BLaER1 (cell line): ENCODE measurements at regions not wholly inside any gene's neighbourhood (a gene's known extent, or its start where the extent isn't known, plus 50 kb on each side); places are given as distances from the start of the nearest gene placed in this dataset.

Experiments
- H3K27ac ChIP-seq: shearing (Covaris generic); formaldehyde crosslinking; 2 replicates; pipeline ENCODE4 v1.8.1; 2022
- H3K27me3 ChIP-seq: shearing (Covaris generic); formaldehyde crosslinking; 2 replicates; pipeline ENCODE4 v1.8.1; 2022
- H3K36me3 ChIP-seq: shearing (Covaris generic); formaldehyde crosslinking; 2 replicates; pipeline ENCODE4 v1.8.1; 2022
- H3K4me1 ChIP-seq: shearing (Covaris generic); formaldehyde crosslinking; 2 replicates; pipeline ENCODE4 v1.8.1; 2022
- H3K4me2 ChIP-seq: shearing (Covaris generic); formaldehyde crosslinking; 2 replicates; pipeline ENCODE4 v1.8.1; 2022
- H3K4me3 ChIP-seq: shearing (Covaris generic); formaldehyde crosslinking; 2 replicates; pipeline ENCODE4 v1.8.1; 2022
- H3K9ac ChIP-seq: shearing (Covaris generic); formaldehyde crosslinking; 2 replicates; pipeline ENCODE4 v1.8.1; 2022
- H3K9me3 ChIP-seq: shearing (Covaris generic); formaldehyde crosslinking; 2 replicates; pipeline ENCODE4 v1.8.1; 2022
- H4K20me1 ChIP-seq: shearing (Covaris generic); formaldehyde crosslinking; 2 replicates; pipeline ENCODE4 v1.8.1; 2022
- Cebpa-rat ChIP-seq: shearing (Covaris generic); IDR thresholded peaks from 2 replicates; pipeline ENCODE4 v1.8.1; 2022

DNA sequence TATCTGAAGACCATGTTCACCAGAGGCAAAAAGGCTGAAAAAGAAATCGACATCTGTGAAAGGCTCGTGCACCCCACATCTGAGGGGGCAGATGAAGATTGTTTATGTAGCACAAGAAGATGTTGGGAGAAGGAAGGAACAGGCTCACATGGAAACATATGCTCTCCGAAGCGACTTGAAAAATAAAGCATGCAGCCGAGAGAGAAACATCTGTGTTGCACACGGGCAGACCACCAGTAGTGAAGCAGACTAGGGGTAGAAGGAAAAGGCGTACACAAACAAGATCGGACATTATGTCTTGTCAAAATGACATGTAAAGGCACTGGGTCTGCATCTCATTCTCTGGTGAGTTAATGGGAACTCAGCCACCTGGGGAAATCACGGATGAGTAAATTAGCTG is 356.5 kb downstream of the ZIC4 start:
- no peak overlapping the region for H3K4me3 ChIP-seq

DNA sequence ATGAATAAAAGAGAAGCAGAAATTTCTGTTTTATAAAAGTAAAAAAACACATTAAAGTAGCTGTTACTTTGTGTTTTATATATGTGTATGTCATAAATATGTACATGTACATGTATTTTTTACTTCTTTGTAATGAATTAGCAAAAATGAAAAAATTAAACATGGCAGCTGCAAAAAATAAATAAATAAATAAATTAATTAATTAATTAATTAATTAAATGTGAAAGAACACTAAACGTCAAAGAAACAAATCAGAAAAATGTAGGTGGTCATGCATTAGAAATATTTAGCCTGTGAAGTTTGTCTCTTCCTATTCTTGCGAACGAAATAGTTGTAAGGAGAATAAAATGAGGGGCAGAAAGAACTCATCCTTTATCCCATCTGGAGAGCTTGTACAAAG is 357.0 kb downstream of the ZIC4 start:
- Histone ChIP-seq H3K4me3 (no peak overlapping the region), H3K27me3 (no peaks in the 10 kb centered on the region), H3K4me1 (no peaks in the 10 kb centered on the region), H3K4me2 (no peak overlapping the region), H3K9me3 (no peaks in the 10 kb centered on the region), H4K20me1 (no peaks in the 10 kb centered on the region), H3K36me3 (no peaks in the 10 kb centered on the region), H3K9ac (no peak overlapping the region), H3K27ac (no peak overlapping the region)
- no peak for TF ChIP-seq Cebpa-rat

More for the DNA sequence above, 356.5 kb downstream of the ZIC4 start:
- TF ChIP-seq Cebpa-rat, result no peak
- H3K27me3 ChIP-seq, result no peaks in the 10 kb centered on the region
- no peaks in the 10 kb centered on the region for H3K9me3 ChIP-seq
- no peaks in the 10 kb centered on the region for H4K20me1 ChIP-seq
- H3K36me3 ChIP-seq, result no peaks in the 10 kb centered on the region
- no peak overlapping the region for H3K9ac ChIP-seq
- H3K4me1 ChIP-seq, result no peaks in the 10 kb centered on the region
- H3K27ac ChIP-seq, result no peak overlapping the region
- H3K4me2 ChIP-seq, result no peak overlapping the region

DNA sequence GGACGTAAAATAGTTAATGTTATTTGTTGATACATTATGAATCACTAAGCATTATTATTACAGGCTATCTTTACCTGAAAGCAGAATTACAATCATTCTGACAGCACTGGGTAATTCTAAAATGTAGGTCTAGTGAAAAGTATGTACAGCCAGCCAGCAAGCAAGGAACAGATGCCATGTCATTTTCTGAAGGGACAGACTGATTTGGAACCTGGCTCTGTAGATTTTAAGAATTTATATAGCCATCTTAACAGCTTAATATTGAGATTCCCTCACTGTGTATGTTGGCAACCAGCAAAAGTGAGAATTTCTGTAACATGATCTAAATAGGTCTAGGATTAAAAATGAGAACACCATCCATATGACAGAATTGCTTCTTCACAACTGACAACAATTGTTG is 359.4 kb downstream of the ZIC4 start:
- H3K27me3 ChIP-seq, result no peaks in the 10 kb centered on the region
- H3K9me3 ChIP-seq, result no peaks in the 10 kb centered on the region
- H3K4me1 ChIP-seq, result no peaks in the 10 kb centered on the region
- no peak for TF ChIP-seq Cebpa-rat
- H3K27ac ChIP-seq, result no peak overlapping the region
- no peak overlapping the region for H3K4me2 ChIP-seq
- H3K36me3 ChIP-seq, result no peaks in the 10 kb centered on the region
- no peaks in the 10 kb centered on the region for H4K20me1 ChIP-seq
- H3K4me3 ChIP-seq, result no peak overlapping the region
- no peak overlapping the region for H3K9ac ChIP-seq

DNA sequence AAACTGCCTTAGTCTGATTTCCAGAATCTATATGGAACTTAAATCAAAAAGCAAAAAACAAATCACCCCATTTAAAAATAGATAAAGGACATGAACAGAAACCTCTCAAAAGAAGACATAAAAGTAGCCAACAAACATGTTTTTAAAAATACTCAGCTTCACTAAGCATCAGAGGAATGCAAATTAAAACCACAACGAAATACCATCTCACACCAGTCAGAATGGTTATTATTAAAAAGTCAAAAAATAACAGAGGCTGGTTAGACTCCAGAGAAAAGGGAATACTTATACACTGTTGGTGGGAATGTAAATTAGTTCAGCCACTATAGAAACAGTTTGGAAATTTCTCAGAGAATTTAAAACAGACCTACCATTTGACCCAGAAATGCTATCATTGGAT is 367.9 kb downstream of the ZIC4 start:
- Histone ChIP-seq H3K4me3 (no peak overlapping the region), H3K27ac (no peak overlapping the region), H3K9me3 (no peaks in the 10 kb centered on the region), H3K27me3 (no peaks in the 10 kb centered on the region), H3K4me1 (no peaks in the 10 kb centered on the region), H4K20me1 (no peaks in the 10 kb centered on the region), H3K4me2 (no peak overlapping the region), H3K9ac (no peak overlapping the region), H3K36me3 (no peaks in the 10 kb centered on the region)
- TF ChIP-seq Cebpa-rat, result no peak

DNA sequence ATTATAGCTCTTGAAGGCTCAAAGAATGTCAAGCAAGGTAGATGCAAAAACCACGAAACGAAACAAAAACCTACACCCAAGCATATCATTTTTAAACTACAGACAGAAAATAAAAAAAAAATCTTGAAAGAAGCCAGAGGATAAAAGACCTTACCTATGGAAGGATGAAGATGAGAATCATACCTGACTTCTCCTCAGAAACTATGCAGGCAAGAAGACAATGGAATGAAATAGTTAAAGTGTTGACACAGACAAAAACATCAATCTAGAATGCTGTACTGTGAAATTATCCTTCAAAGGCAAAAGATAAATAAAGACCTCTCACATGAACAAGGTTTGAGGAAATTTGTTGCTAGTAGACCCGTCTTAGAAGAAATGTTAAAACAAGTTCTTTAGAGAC is 372.0 kb downstream of the ZIC4 start:
- Histone ChIP-seq H3K4me3 (no peak overlapping the region), H3K27me3 (no peaks in the 10 kb centered on the region), H3K4me1 (no peaks in the 10 kb centered on the region), H3K36me3 (no peaks in the 10 kb centered on the region), H3K27ac (no peak overlapping the region), H3K9ac (no peak overlapping the region), H3K4me2 (no peak overlapping the region), H3K9me3 (no peaks in the 10 kb centered on the region), H4K20me1 (no peaks in the 10 kb centered on the region)
- no peak for TF ChIP-seq Cebpa-rat

DNA sequence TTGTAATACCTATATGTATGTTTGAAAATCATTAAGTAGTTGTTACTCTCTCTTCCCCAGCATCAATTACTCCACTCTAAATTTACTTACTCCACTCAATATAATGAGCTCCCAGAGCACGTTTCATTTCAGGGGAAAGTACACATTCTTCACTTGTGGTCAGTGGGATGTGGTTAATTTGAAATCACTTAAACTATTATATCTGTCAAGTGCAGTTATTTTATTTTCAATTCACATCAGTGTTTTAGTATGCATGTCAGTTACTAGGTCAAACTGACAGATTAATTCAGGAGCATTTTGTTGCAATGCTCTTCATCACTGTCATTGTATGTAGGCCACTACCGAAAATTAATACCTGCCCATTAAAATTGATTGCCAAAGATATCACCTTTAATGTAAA is 376.1 kb downstream of the ZIC4 start:
- no peak overlapping the region for H3K27ac ChIP-seq
- no peak overlapping the region for H3K4me3 ChIP-seq
- H3K9me3 ChIP-seq, result no peaks in the 10 kb centered on the region
- H3K36me3 ChIP-seq, result no peaks in the 10 kb centered on the region
- no peaks in the 10 kb centered on the region for H3K4me1 ChIP-seq
- H3K9ac ChIP-seq, result no peak overlapping the region
- no peak overlapping the region for H3K4me2 ChIP-seq
- TF ChIP-seq Cebpa-rat, result no peak
- no peaks in the 10 kb centered on the region for H4K20me1 ChIP-seq
- no peaks in the 10 kb centered on the region for H3K27me3 ChIP-seq

DNA sequence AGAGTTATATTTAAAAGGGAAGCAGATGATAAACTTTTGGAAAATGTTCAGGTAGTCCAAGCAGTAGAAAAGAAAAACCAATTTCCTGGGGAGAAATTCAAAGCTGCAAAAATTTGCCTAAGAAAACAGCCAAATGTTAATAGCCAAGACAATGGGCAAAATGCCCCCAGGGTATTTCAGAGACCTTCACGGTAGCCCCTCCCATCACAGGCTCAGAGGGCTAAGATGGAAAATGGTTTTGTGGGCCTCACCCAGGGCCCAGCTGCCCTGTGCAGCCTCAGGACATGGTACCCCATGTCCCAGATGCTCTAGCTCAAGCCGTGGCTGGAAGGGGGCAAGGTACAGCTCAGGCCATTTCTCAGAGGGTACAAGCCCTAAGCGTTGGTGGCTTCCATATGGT is 391.0 kb downstream of the ZIC4 start:
- Histone ChIP-seq H3K4me3 (no peak overlapping the region), H3K9ac (no peak overlapping the region), H3K27me3 (no peaks in the 10 kb centered on the region), H3K4me1 (no peaks in the 10 kb centered on the region), H3K9me3 (0 out of 2 replicates have a peak, but pooled peaks cover 3% of the 10 kb centered on the region), H3K4me2 (no peak overlapping the region), H3K36me3 (no peaks in the 10 kb centered on the region), H3K27ac (no peak overlapping the region), H4K20me1 (no peaks in the 10 kb centered on the region)
- TF ChIP-seq Cebpa-rat, result no peak

DNA sequence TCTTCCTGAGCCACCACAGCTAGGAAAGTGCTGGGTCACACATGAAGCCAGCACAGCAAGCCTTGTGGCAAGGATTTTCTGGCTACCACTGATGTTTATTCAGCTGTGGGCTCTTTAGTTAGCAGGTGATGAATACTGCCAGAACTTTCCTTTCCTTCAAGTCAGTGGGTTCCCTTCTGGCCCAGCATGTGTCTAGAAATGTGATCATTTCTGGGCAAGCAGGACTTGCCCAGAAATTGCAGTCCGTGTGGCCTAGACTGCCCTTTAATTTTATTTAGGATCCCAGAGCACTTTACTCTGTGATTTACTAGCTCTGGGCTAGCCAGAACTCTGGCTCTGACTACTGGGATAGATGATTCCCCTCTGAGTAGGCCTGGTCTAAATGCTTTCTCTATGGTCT is 397.5 kb downstream of the ZIC4 start:
- Histone ChIP-seq H3K9ac (no peak overlapping the region), H3K27ac (no peak overlapping the region), H4K20me1 (no peaks in the 10 kb centered on the region), H3K4me3 (no peak overlapping the region), H3K4me1 (no peaks in the 10 kb centered on the region), H3K9me3 (no peaks in the 10 kb centered on the region), H3K36me3 (no peaks in the 10 kb centered on the region), H3K27me3 (no peaks in the 10 kb centered on the region), H3K4me2 (no peak overlapping the region)
- TF ChIP-seq Cebpa-rat, result no peak

DNA sequence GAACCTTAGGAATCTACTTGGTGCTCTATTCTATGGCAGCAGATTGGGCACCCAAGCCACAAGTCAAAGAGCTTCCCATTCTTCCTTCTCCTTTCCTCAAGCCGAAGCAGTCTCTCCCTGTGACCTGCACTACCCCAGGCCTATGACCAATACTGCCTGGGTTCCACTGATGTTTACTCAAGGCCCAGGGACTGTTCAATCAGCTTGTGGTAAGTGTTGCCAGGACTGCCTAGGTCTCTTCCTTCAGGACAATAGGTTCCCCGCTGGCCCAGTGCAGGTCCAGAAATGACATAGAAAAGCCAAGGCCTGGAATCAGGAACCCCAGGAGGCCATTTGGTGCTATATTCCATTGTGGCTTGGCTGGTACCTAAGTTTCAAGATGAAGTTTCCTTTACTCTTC is 397.9 kb downstream of the ZIC4 start:
- Histone ChIP-seq H3K4me1 (no peaks in the 10 kb centered on the region), H3K4me3 (no peak overlapping the region), H3K27ac (no peak overlapping the region), H4K20me1 (no peaks in the 10 kb centered on the region), H3K9me3 (no peaks in the 10 kb centered on the region), H3K4me2 (no peak overlapping the region), H3K9ac (no peak overlapping the region), H3K27me3 (no peaks in the 10 kb centered on the region), H3K36me3 (no peaks in the 10 kb centered on the region)
- no peak for TF ChIP-seq Cebpa-rat

DNA sequence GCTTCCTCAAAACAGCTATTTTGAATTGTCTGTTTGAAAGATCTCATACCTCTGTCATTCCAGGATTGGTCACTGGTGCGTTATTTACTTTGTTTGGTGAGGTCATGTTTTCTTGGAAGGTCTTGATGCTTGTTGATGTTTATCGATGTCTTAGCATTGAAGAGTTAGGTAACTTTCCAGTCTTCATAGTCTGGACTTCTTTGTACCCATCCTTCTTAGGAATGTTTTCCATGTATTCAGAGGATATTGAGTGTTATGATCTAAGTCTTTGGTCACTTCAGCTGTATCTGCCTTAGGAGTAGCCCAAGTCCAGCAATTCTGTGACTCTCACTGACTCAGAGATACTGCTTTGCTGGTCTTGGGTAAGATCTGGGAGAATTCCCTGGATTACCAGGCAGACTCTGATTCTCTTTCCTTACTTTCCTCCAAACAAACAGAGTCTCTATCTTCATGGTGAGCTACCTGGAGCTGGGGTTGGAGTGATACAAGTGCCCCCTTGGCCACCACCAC is 398.6 kb downstream of the ZIC4 start:
- Histone ChIP-seq H4K20me1 (no peaks in the 10 kb centered on the region), H3K4me1 (no peaks in the 10 kb centered on the region), H3K36me3 (no peaks in the 10 kb centered on the region), H3K9ac (no peak overlapping the region), H3K4me3 (no peak overlapping the region), H3K27me3 (no peaks in the 10 kb centered on the region), H3K9me3 (no peaks in the 10 kb centered on the region), H3K27ac (no peak overlapping the region), H3K4me2 (no peak overlapping the region)
- no peak for TF ChIP-seq Cebpa-rat

DNA sequence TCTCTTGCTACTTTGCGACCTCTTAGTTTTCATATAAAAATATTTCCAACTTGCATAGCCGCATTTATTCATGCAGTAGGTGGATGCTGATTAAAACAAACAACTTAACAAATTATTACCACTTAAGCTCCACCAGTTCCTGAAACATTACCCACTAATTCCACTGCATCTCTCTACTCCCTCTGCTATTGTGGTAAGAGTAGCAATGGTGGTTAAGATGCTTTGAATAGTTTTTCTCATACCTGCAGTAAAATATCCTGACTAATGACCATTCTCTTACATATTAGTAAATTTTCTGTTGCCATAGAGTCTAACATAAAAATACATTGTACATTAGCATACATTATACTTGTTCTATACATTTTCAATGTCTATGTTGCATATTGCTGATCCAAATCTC is 397.6 kb upstream of the PLSCR5 start:
- Histone ChIP-seq H3K4me3 (no peak overlapping the region), H3K27me3 (no peaks in the 10 kb centered on the region), H3K9me3 (no peaks in the 10 kb centered on the region), H4K20me1 (no peaks in the 10 kb centered on the region), H3K4me2 (no peak overlapping the region), H3K9ac (no peak overlapping the region), H3K36me3 (no peaks in the 10 kb centered on the region), H3K27ac (no peak overlapping the region), H3K4me1 (no peaks in the 10 kb centered on the region)
- no peak for TF ChIP-seq Cebpa-rat
